ENCODE measurements at regions not wholly inside any gene's neighbourhood (a gene's known extent, or its start where the extent isn't known, plus 50 kb on each side); places are given as distances from the start of the nearest gene placed in this dataset.

GRCh38 chr13:75175575-75175974 lies 306.4 kb downstream of the TBC1D4 start (continued):
- TF ChIP-seq ZNF76 (CRISPR knock-in tag; IDR thresholded peaks at IDR 0.05; ENCODE audit: borderline replicate concordance) (no peak), ARID4B (CRISPR knock-in tag; IDR thresholded peaks at IDR 0.05) (no peak), HNRNPUL1 (IDR thresholded peaks at IDR 0.05; ENCODE audit: low read length) (no peak), PYGO2 (tag; IDR thresholded peaks at IDR 0.05) (no peak), ZNF407 (IDR thresholded peaks at IDR 0.05; ENCODE audit: low read depth) (no peak), ZNF316 (IDR thresholded peaks at IDR 0.05) (no peak), TSC22D4 (tag; IDR thresholded peaks at IDR 0.05) (no peak), ZNF347 (CRISPR knock-in tag; IDR thresholded peaks at IDR 0.05; ENCODE audit: low read depth) (no peak)
- TF ChIP-seq, protein P1, sequence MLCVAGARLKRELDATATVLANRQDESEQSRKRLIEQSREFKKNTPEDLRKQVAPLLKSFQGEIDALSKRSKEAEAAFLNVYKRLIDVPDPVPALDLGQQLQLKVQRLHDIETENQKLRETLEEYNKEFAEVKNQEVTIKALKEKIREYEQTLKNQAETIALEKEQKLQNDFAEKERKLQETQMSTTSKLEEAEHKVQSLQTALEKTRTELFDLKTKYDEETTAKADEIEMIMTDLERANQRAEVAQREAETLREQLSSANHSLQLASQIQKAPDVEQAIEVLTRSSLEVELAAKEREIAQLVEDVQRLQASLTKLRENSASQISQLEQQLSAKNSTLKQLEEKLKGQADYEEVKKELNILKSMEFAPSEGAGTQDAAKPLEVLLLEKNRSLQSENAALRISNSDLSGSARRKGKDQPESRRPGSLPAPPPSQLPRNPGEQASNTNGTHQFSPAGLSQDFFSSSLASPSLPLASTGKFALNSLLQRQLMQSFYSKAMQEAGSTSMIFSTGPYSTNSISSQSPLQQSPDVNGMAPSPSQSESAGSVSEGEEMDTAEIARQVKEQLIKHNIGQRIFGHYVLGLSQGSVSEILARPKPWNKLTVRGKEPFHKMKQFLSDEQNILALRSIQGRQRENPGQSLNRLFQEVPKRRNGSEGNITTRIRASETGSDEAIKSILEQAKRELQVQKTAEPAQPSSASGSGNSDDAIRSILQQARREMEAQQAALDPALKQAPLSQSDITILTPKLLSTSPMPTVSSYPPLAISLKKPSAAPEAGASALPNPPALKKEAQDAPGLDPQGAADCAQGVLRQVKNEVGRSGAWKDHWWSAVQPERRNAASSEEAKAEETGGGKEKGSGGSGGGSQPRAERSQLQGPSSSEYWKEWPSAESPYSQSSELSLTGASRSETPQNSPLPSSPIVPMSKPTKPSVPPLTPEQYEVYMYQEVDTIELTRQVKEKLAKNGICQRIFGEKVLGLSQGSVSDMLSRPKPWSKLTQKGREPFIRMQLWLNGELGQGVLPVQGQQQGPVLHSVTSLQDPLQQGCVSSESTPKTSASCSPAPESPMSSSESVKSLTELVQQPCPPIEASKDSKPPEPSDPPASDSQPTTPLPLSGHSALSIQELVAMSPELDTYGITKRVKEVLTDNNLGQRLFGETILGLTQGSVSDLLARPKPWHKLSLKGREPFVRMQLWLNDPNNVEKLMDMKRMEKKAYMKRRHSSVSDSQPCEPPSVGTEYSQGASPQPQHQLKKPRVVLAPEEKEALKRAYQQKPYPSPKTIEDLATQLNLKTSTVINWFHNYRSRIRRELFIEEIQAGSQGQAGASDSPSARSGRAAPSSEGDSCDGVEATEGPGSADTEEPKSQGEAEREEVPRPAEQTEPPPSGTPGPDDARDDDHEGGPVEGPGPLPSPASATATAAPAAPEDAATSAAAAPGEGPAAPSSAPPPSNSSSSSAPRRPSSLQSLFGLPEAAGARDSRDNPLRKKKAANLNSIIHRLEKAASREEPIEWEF (CRISPR knock-in tag; IDR thresholded peaks at IDR 0.05): no peak
- TF ChIP-seq, protein P2, sequence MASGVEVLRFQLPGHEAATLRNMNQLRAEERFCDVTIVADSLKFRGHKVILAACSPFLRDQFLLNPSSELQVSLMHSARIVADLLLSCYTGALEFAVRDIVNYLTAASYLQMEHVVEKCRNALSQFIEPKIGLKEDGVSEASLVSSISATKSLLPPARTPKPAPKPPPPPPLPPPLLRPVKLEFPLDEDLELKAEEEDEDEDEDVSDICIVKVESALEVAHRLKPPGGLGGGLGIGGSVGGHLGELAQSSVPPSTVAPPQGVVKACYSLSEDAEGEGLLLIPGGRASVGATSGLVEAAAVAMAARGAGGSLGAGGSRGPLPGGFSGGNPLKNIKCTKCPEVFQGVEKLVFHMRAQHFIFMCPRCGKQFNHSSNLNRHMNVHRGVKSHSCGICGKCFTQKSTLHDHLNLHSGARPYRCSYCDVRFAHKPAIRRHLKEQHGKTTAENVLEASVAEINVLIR (CRISPR knock-in tag; IDR thresholded peaks at IDR 0.05): no peak

Measured in K562 (cell line).